ENCODE measurements at regions not wholly inside any gene's neighbourhood (a gene's known extent, or its start where the extent isn't known, plus 50 kb on each side); places are given as distances from the start of the nearest gene placed in this dataset.

- H2BK12ac ChIP-seq (ENCODE audit: low read length), result no peak overlapping the region
- no peak overlapping the region for H2AK5ac ChIP-seq (ENCODE audit: low read depth, low read length)
- no peak overlapping the region for H2BK120ac ChIP-seq (ENCODE audit: low read depth, low read length)
- H3K79me1 ChIP-seq (ENCODE audit: low read depth, low read length), result no peaks in the 10 kb centered on the region
- no peak overlapping the region for H3K27ac ChIP-seq (replicated peaks; ENCODE audit: low read length)
- H3K9ac ChIP-seq (ENCODE audit: low read depth, low read length, poor library complexity), result no peak overlapping the region
- no peak overlapping the region for H2AFZ ChIP-seq (ENCODE audit: low read length)
- no peaks in the 10 kb centered on the region for H3K4me1 ChIP-seq (ENCODE audit: control insufficient read depth in 2 of 2, insufficient read depth in 1 of 2, low read depth in 1 of 2, low read length in 2 of 2)
- H3K4me2 ChIP-seq (ENCODE audit: insufficient read depth, low read length, poor library complexity, severe bottlenecking), result no peak overlapping the region
- H3K36me3 ChIP-seq (replicated peaks in 1 of 2; ENCODE audit: control insufficient read depth in 2 of 2, insufficient read depth in 2 of 2, low read length in 2 of 2), result no peaks in the 10 kb centered on the region
- no peak overlapping the region for H3K14ac ChIP-seq (ENCODE audit: low read length)
- no peak overlapping the region for H2BK15ac ChIP-seq (ENCODE audit: low read length)
- no peaks in the 10 kb centered on the region for H3K27me3 ChIP-seq (ENCODE audit: control insufficient read depth in 3 of 3, insufficient read depth in 3 of 3, low read depth in 1 of 3, low read length in 3 of 3)
- no peak overlapping the region for H3K4me3 ChIP-seq (ENCODE audit: low read length in 2 of 2)
- H4K91ac ChIP-seq (ENCODE audit: low read depth, low read length, poor library complexity), result no peak overlapping the region
- no peak overlapping the region for H3K4ac ChIP-seq (ENCODE audit: low read length)
- no peak overlapping the region for H3K23ac ChIP-seq (ENCODE audit: low read depth, low read length, poor library complexity)
- WGBS, 2 donors (ENCODE audit: extremely low coverage in 2 of 2, insufficient read length in 2 of 2, insufficient replicate concordance in 1 of 2), result no CpG with 5 or more reads among the region's 1 CpG
- no peak overlapping the region for H3K18ac ChIP-seq (ENCODE audit: low read length)
- H4K8ac ChIP-seq (ENCODE audit: low read depth, low read length), result no peak overlapping the region
- no peaks in the 10 kb centered on the region for H3K9me3 ChIP-seq (replicated peaks in 1 of 2; ENCODE audit: control insufficient read depth in 2 of 2, insufficient read depth in 1 of 2, low read depth in 1 of 2, low read length in 2 of 2)
- no peak overlapping the region for H2BK5ac ChIP-seq (ENCODE audit: low read length)
- DNase-seq (ENCODE audit: low spot score), result no peak
Measured at GRCh38 chr10:117640406-117640805, 97.9 kb downstream of the EMX2 start.

DNA sequence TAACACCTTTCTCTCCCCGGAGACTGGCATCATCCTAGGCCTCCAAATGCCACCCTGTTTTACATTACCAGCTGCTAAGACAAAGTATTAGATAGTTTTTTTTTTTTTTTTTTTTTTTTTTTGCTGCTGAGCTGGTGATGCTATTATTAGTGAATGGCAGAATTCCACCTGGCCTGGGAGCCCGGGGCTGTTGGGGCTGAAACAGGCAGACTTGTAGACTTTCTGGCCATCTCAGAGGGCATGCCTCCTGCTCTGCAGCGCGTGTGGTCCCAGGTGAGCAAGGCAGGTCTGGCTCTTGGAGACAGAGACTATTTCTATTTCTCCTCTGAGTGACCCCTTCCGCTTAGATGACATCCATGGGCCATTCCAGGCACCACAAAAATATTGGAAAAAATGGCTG is 104.2 kb downstream of the EMX2 start:
- H2BK120ac ChIP-seq (ENCODE audit: low read depth, low read length), result no peak overlapping the region
- H3K4me2 ChIP-seq (ENCODE audit: insufficient read depth, low read length, poor library complexity, severe bottlenecking), result no peak overlapping the region
- no peak overlapping the region for H4K8ac ChIP-seq (ENCODE audit: low read depth, low read length)
- H3K18ac ChIP-seq (ENCODE audit: low read length), result no peak overlapping the region
- H4K91ac ChIP-seq (ENCODE audit: low read depth, low read length, poor library complexity), result no peak overlapping the region
- no peak overlapping the region for H3K14ac ChIP-seq (ENCODE audit: low read length)
- H3K4ac ChIP-seq (ENCODE audit: low read length), result no peak overlapping the region
- DNase-seq (ENCODE audit: low spot score), result no peak
- H2BK5ac ChIP-seq (ENCODE audit: low read length), result no peak overlapping the region
- H3K27ac ChIP-seq (replicated peaks; ENCODE audit: low read length), result no peak overlapping the region
- no CpG with 5 or more reads among the region's 5 CpGs for WGBS, 2 donors (ENCODE audit: extremely low coverage in 2 of 2, insufficient read length in 2 of 2, insufficient replicate concordance in 1 of 2)
- no peak overlapping the region for H3K9ac ChIP-seq (ENCODE audit: low read depth, low read length, poor library complexity)
- H3K79me1 ChIP-seq (ENCODE audit: low read depth, low read length), result no peaks in the 10 kb centered on the region
- no peak overlapping the region for H2BK12ac ChIP-seq (ENCODE audit: low read length)
- H3K4me3 ChIP-seq (ENCODE audit: low read length in 2 of 2), result no peak overlapping the region
- no peak overlapping the region for H2BK15ac ChIP-seq (ENCODE audit: low read length)
- no peaks in the 10 kb centered on the region for H3K9me3 ChIP-seq (replicated peaks in 1 of 2; ENCODE audit: control insufficient read depth in 2 of 2, insufficient read depth in 1 of 2, low read depth in 1 of 2, low read length in 2 of 2)
- H2AK5ac ChIP-seq (ENCODE audit: low read depth, low read length), result no peak overlapping the region
- no peak overlapping the region for H2AFZ ChIP-seq (ENCODE audit: low read length)
- H3K27me3 ChIP-seq (ENCODE audit: control insufficient read depth in 3 of 3, insufficient read depth in 3 of 3, low read depth in 1 of 3, low read length in 3 of 3), result no peaks in the 10 kb centered on the region
- no peaks in the 10 kb centered on the region for H3K4me1 ChIP-seq (ENCODE audit: control insufficient read depth in 2 of 2, insufficient read depth in 1 of 2, low read depth in 1 of 2, low read length in 2 of 2)
- H3K36me3 ChIP-seq (replicated peaks in 1 of 2; ENCODE audit: control insufficient read depth in 2 of 2, insufficient read depth in 2 of 2, low read length in 2 of 2), result no peaks in the 10 kb centered on the region
- H3K23ac ChIP-seq (ENCODE audit: low read depth, low read length, poor library complexity), result no peak overlapping the region

- no peaks in the 10 kb centered on the region for H3K4me1 ChIP-seq (ENCODE audit: control insufficient read depth in 2 of 2, insufficient read depth in 1 of 2, low read depth in 1 of 2, low read length in 2 of 2)
- H3K27ac ChIP-seq (replicated peaks; ENCODE audit: low read length), result no peak overlapping the region
- H3K18ac ChIP-seq (ENCODE audit: low read length), result no peak overlapping the region
- H3K36me3 ChIP-seq (replicated peaks in 1 of 2; ENCODE audit: control insufficient read depth in 2 of 2, insufficient read depth in 2 of 2, low read length in 2 of 2), result no peaks in the 10 kb centered on the region
- no peaks in the 10 kb centered on the region for H3K9me3 ChIP-seq (replicated peaks in 1 of 2; ENCODE audit: control insufficient read depth in 2 of 2, insufficient read depth in 1 of 2, low read depth in 1 of 2, low read length in 2 of 2)
- H2BK5ac ChIP-seq (ENCODE audit: low read length), result no peak overlapping the region
- H2BK120ac ChIP-seq (ENCODE audit: low read depth, low read length), result no peak overlapping the region
- H3K23ac ChIP-seq (ENCODE audit: low read depth, low read length, poor library complexity), result no peak overlapping the region
- WGBS, 2 donors (ENCODE audit: extremely low coverage in 2 of 2, insufficient read length in 2 of 2, insufficient replicate concordance in 1 of 2), result no CpG with 5 or more reads among the region's 6 CpGs
- no peak overlapping the region for H2BK12ac ChIP-seq (ENCODE audit: low read length)
- H3K9ac ChIP-seq (ENCODE audit: low read depth, low read length, poor library complexity), result no peak overlapping the region
- H3K79me1 ChIP-seq (ENCODE audit: low read depth, low read length), result no peaks in the 10 kb centered on the region
- no peak for DNase-seq (ENCODE audit: low spot score)
- no peak overlapping the region for H2AFZ ChIP-seq (ENCODE audit: low read length)
- H3K4me2 ChIP-seq (ENCODE audit: insufficient read depth, low read length, poor library complexity, severe bottlenecking), result no peak overlapping the region
- no peak overlapping the region for H3K4me3 ChIP-seq (ENCODE audit: low read length in 2 of 2)
- H3K27me3 ChIP-seq (ENCODE audit: control insufficient read depth in 3 of 3, insufficient read depth in 3 of 3, low read depth in 1 of 3, low read length in 3 of 3), result no peaks in the 10 kb centered on the region
- no peak overlapping the region for H3K14ac ChIP-seq (ENCODE audit: low read length)
- no peak overlapping the region for H4K91ac ChIP-seq (ENCODE audit: low read depth, low read length, poor library complexity)
- no peak overlapping the region for H2BK15ac ChIP-seq (ENCODE audit: low read length)
- no peak overlapping the region for H4K8ac ChIP-seq (ENCODE audit: low read depth, low read length)
- no peak overlapping the region for H2AK5ac ChIP-seq (ENCODE audit: low read depth, low read length)
- H3K4ac ChIP-seq (ENCODE audit: low read length), result no peak overlapping the region
Measured at GRCh38 chr10:117647306-117647705, 104.8 kb downstream of the EMX2 start.

DNA sequence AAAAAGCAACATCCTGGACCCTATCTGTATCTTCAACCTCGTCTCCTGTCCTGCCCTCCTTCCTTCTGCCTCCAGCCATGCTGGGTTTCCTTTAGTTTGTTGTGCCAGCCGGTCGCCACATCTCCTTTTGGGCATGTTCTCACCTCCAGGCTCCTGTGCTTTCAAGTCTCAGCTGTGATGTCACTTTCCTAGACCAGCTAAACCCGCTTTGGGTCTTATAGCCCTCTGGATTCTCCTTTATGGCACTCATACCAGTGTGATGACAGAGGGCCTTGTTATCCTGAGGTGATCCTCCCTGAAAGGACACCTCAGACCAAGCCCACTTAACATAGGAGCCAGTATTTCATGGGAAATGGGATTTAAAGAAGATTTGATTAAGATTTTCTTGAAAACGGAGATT is 108.6 kb downstream of the EMX2 start:
- Histone ChIP-seq H3K23ac (ENCODE audit: low read depth, low read length, poor library complexity) (no peak overlapping the region), H3K4me3 (ENCODE audit: low read length in 2 of 2) (no peak overlapping the region), H2BK15ac (ENCODE audit: low read length) (no peak overlapping the region), H3K4me1 (ENCODE audit: control insufficient read depth in 2 of 2, insufficient read depth in 1 of 2, low read depth in 1 of 2, low read length in 2 of 2) (no peaks in the 10 kb centered on the region), H3K36me3 (replicated peaks in 1 of 2; ENCODE audit: control insufficient read depth in 2 of 2, insufficient read depth in 2 of 2, low read length in 2 of 2) (peaks cover 0 to 2% of the 10 kb centered on the region in 2 donors), H2BK5ac (ENCODE audit: low read length) (no peak overlapping the region), H2BK12ac (ENCODE audit: low read length) (no peak overlapping the region), H3K27me3 (ENCODE audit: control insufficient read depth in 3 of 3, insufficient read depth in 3 of 3, low read depth in 1 of 3, low read length in 3 of 3) (no peaks in the 10 kb centered on the region), H3K4ac (ENCODE audit: low read length) (no peak overlapping the region), H2AFZ (ENCODE audit: low read length) (no peak overlapping the region), H2AK5ac (ENCODE audit: low read depth, low read length) (no peak overlapping the region), H3K9me3 (replicated peaks in 1 of 2; ENCODE audit: control insufficient read depth in 2 of 2, insufficient read depth in 1 of 2, low read depth in 1 of 2, low read length in 2 of 2) (peaks cover 0 to 4% of the 10 kb centered on the region in 2 donors), H3K18ac (ENCODE audit: low read length) (no peak overlapping the region), H3K4me2 (ENCODE audit: insufficient read depth, low read length, poor library complexity, severe bottlenecking) (no peak overlapping the region), H3K79me1 (ENCODE audit: low read depth, low read length) (no peaks in the 10 kb centered on the region), H3K27ac (replicated peaks; ENCODE audit: low read length) (no peak overlapping the region), H3K9ac (ENCODE audit: low read depth, low read length, poor library complexity) (no peak overlapping the region), H2BK120ac (ENCODE audit: low read depth, low read length) (no peak overlapping the region), H3K14ac (ENCODE audit: low read length) (no peak overlapping the region), H4K91ac (ENCODE audit: low read depth, low read length, poor library complexity) (no peak overlapping the region), H4K8ac (ENCODE audit: low read depth, low read length) (no peak overlapping the region)
- WGBS, 2 donors (ENCODE audit: extremely low coverage in 2 of 2, insufficient read length in 2 of 2, insufficient replicate concordance in 1 of 2), result no CpG with 5 or more reads among the region's 5 CpGs
- DNase-seq (ENCODE audit: low spot score), result no peak
